Kidney capillary endothelial cell (primary cell): ENCODE measurements at regions not wholly inside any gene's neighbourhood (a gene's known extent, or its start where the extent isn't known, plus 50 kb on each side); places are given as distances from the start of the nearest gene placed in this dataset.

Experiments used
- DNase-seq: peaks from one replicate; pipeline ENCODE4 v3.0.0-alpha.2; 2018; ENCODE audit warnings: low spot score

DNA sequence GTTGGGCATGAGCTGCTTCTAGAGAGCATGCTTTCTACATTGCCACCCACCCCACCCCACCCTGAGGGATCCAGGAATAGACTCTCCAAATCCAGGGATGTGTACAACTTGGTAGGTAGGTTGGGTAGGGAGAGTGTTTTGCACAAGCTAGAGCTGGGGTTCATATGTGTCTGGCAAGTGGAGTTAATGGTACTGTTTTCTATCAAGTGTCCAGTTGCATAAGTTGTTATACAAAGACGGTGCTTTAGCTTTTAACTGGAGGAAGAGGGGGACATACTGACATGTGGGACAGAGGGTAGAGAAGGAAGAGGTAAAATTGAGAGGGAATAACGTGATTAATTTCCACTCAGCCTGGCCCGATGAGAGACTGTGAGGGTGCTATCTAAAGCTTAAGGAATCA, 51.0 kb upstream of the TNC start:
- no peak for DNase-seq

DNA sequence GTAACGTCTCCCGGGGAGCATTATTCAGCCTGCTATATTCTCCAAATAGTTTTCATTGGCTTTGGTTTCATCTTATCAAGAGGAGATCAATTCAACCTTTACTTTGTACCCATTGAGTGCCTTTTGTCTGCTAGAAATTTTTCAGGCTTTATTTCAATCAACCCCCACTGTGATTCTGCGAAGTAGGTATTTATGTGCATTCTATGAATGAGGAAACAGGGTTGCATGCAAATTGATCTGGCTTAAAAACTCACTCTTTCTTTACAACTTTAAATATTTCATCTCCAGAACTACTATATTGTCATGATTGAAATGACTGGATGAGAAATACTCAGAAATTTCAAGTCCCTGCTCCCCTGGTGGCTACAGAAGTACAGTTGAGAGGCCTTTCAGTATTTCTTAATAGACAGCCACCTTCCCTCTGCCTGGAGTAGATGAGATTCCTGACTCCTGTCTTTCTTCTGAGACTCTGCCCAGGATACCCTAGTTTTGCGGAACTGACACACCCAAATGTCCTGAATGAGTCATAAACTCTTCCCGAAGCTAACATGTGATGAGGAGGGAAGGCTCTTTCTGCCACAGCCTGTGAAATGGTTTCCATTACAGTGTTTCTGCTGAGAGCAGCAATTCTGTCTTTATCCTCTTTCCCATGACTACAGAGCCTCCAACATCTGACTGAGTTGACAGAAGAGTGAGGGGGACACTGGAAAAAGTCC, 52.6 kb upstream of the TNC start:
- peak; percentile 10 for DNase-seq

DNA sequence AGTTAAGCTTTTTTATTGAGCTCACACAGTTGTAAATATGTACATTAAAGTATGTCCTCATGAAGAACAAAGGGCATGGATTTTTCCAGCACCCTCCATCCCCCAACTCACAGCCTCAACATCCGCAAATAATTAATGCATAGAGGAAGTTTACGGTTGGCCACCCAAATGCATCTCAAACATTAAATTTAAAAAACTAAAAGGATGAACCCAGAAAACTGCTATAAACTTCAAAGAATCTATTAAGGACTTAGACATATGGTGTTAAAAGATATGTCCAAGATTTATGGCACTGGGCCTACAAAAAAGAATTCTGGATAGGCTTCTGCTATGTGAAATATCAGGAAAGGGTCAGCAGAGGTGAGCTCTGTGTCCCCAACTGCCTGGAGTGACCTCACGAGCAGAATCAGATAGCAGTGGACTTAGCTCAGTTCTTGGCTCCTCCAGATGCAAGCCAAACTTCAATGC, 54.0 kb upstream of the TNC start:
- DNase-seq, result no peak

DNA sequence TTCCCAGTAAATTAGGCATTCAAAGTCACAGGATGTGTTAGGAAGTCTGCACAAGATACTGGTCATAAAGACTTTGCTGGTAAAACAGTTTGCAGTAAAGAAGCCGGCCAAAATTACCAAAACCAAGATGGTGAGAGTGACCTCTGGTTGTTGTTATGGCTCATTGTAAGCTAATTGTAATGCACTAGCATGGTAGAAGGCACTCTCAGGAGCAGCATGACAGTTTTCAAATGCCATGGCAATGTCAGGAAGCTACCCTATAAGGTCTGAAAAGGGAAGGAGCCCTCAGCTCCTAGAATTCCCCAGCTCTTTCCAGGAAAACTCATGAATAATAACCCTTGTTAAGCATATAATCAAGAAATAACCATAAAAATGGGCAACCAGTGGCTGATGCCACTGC, 64.3 kb upstream of the TNC start:
- no peak for DNase-seq

DNA sequence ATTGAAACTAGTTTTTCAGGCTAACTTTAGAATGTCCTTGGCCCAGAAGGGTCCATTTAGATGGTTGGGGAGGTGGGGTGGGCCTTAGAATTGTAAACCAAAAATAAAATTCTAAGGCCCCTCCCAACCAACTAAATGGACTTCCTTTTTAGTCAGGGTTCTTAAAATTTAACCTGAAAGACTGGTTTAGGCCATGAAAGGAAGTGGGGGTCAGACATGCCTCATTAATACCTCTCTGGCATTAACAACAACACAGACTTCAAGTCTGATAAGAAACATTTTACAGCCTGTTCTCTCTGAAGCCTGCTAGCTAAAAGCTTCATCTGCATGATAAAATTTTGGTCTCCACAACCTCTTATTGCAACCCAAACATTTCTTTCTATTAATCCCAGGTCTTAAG, 65.5 kb upstream of the TNC start:
- DNase-seq, result no peak

DNA sequence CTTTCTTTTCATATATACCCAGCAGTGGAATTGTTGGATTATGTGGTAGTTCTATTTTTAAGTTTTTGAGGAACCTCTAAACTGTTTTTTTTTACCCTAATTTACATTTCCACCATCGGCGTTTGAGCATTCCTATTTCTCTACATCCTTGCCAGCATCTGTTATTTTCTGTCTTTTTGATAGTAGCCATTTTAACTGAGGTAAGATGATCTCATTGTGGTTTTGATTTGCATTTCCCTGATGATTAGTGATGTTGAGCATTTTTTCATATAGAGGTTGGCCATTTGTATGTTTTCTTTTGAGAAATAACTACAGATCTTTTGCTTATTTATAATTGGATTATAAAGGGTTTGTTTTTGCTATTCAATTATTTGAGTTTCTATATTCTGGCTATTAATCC, 71.7 kb upstream of the TNC start:
- no peak for DNase-seq

DNA sequence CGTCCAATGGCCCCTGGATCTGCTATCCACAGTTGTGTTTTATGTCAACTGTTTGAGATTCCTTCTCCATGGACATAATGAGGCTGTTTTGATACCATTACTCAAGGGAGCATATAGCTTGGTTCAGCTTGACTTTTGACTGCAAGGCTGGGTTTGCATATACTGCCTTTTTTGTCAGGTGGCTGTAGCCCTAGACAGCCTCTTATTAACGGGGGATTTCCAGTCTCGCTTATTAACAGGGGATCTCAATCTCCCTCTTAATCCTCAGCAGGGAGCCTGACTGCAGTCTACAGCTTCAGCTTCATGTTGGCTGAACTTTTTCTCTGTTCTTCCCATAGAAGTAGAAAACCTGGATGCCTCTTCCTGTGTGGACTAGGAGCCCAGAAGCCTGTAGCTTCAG, 73.7 kb upstream of the TNC start:
- no peak for DNase-seq

DNA sequence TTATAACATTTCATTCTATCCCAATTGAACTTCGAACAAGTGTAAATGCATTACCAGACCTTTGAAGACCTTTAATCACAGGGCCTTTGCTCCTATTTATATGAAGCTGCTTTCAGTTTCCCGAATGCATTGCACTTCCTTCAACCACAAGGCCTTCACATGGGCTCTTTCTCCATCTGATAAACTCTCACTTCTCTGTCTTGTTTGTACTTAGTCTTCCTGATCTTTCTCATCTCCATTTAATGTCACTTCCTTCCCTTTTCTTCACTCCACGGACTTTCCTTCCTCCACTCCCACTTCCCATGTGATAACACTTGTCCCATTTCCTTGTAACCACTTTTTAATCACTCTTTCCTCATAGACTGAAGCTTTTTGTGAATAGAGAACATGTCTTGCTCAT, 74.3 kb upstream of the TNC start:
- DNase-seq, result no peak

DNA sequence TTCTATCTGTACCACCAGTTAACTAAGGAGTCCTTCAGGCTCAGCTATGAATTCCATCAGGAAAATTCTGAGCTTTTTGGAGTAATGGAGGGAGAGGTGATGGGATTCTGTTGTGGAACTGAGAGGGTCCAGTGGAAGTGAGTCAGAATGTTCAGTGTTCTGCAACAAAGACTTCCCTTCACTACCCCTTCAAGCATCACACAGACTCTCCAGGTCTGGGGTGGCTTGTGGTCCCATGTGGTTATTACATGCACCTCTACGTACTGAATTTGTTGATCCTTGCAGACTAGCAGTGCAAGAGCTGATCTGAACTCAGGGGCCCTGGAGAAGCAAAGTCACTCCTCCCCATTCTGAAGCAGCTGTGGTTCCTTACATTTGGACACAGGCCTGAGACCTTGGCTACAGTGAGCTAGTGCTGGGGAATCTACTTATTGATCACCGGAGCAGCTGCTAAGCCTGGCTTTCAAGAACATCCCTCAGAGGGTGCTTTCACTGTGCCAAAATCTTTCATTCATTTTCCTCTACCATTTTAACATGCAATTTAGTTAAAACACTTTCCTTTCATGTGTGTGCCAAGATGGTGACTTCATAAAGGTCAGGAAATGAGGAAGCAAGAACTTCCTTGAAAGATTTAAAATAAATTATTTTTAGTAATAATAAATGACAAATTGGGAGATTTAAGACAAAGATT, 75.0 kb upstream of the TNC start:
- DNase-seq, result no peak

DNA sequence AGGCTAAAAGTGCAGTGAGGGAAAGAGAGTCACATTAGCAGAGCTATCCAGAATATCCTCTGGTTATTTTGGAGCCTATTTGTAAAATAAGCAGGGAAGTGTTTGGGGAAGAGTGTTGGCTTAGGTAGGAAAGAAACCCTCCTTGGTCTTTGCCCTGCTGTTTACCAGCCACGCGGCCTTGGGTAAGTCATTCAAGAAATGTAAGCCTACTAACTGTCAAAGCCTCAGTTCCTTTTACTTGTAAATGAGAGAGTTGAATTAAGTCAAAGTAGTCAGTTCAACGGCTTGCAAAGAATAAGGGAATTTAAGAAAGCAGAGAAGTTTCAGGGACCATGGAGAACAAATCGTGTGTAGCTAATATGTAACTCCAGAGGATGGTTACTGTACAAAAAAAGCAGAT, 75.8 kb upstream of the TNC start:
- DNase-seq, result no peak

DNA sequence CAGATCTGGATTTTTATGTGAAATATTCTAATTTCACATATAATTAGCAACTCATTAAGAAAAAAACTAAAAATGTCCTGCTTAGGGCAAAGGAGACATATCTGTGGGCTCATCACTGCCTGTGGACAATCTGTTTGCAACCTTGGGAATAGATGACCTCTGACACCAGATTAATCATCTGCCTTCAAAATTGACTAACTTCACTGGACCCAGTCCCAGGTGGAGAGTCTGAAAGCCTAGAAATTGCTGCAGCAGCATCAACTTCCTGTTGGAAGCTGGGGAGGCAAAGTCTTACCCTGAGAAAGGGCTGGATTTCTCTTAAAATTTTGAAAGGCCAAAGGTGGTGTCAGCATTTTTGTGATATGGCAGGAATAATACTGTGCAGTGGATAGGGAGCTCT, 76.3 kb upstream of the TNC start:
- DNase-seq, result no peak

DNA sequence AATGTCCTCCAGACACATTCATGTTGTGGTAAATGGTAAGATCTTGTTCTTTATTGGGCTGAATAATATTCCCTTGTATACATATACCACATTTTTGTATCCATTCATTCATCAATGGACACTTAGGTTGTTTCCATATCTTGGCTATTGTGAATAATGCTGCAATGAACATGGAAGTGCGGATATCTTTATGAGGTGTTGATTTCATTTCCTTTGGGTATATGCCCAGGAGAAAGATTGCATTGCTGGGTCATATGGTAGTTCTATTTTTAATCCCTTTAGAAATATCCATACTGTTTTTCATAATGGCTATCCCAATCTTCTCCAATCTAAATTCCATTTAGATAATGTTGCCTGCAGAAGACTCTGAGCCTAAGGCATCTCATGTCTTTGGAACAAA, 78.0 kb upstream of the TNC start:
- DNase-seq, result no peak

DNA sequence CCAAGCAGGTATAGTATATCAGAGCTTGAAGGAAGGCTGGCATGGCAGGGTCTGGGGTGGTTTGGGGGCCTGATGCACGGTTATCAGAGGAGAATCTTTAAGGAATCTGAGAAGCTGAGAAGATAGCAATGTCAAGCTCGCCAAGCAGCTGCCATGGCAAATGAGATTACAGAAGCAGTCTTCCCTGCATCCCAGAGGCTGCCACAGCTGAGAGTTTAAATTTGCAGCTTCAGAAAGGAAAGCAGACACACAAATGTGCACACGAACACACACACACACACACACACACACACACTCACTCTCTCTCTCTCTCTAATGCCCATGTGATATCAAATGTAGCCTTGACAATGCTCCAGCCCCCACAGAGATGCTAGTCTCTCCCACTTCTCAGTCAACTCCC, 79.0 kb upstream of the TNC start:
- no peak for DNase-seq

DNA sequence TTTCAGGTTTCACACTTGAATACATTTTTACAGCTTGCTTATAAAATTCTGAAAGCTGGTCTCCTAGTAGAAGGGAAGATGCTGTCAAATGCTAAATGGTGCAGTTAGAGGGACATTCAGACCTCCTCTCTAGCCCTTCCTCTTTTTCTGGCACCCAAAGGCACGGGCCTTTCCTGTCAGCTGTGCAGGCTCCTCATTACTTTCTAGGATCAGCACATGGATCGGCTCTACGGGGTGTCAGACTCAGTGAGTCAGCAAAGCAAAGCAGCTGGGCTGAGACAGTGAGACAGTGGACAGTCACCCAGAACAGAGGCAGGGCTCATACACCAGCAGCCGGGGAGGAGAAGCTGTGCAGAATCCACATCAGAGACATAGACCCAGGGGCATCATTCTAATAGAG, 80.0 kb upstream of the TNC start:
- no peak for DNase-seq

DNA sequence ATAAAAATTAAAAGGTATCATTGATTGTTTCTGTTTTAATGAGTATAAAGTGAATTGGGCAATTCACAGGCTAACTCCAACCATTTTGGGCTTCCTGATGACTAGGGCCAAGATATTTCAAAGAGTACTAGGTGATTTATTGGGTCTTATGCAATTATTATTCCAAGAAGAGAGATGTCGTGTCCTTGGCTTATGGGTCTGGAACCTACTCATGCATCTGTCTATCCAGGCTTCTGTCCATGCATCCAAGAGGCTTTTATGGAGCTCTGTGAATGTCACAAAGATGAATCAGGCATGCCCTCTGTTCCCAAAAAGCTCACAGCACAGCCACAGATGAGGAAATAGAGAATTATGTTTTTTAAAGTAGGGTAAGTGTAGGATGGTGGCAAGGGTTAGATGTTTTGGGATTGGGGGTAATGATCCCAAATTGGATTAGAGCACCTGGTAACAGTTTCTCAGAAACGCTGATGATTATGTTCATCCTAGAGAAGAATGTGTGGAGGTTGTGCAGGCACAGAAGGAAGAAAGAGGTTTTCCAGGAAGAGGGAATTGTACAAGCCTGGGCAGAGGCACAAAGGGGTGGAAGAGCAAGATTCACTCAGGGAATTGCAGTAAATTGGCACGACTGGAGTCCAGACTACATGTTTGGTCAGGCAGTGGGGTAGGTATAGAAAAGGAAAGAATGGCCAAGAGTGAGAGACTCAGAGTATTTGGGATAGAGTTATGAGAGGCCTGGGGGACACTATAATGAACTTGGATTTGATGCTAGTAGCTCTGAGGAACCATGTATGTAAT, 83.0 kb upstream of the TNC start:
- DNase-seq, result no peak

DNA sequence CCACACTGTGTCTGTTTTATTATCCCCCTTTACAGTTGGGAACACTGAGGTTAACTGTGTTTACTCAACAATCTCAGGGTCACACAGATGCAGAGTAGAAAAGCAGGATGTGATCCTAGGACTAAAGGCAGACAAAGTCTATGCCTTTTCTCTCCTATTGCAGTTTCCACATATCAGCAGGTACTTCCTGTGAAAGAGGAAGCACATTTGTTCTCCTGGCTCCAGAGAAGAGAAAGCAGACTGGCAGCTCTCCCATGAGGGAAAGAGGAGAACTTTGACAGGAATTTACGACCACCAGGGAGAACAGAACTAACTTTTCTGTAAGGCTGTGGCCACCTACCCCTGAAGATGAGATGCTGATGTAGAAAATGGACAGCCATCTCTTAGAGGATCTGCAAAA, 84.2 kb upstream of the TNC start:
- no peak for DNase-seq

DNA sequence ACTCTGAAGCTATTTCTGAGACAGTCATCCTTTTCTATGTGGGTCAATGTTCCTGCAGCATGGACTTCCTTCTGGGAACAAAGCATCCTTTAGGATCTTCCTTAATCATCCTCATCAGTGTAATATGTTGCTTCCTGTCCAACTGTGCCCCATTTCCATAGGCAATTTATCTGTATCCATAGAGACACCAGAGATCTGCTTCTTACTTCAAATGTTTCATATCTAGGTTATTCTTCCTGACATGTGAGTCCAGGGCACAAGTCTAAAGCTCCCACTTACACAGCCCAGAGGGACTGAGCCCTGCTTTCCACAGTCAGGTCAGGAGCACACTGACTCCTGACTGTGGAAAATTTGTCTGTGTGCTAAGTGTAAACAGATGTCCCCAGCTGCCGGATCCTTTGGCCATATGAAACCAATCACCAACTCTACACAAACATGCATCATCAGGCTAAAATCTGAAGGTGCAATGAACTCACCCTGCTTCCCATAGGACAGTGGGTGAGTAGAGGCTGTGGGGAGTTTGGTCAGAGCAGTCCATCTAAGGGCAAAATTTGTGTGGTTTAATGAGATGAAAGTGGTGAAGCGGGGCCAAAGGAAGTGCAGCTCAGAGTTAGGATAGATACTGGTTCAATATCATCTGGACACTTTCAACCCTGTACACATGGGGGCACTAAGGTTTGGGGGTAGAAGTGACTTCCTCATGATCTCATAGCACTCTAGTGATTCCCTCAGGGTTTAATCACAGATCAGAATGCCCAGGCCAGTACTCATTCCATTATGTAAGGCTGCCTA, 85.2 kb upstream of the TNC start:
- DNase-seq, result no peak

DNA sequence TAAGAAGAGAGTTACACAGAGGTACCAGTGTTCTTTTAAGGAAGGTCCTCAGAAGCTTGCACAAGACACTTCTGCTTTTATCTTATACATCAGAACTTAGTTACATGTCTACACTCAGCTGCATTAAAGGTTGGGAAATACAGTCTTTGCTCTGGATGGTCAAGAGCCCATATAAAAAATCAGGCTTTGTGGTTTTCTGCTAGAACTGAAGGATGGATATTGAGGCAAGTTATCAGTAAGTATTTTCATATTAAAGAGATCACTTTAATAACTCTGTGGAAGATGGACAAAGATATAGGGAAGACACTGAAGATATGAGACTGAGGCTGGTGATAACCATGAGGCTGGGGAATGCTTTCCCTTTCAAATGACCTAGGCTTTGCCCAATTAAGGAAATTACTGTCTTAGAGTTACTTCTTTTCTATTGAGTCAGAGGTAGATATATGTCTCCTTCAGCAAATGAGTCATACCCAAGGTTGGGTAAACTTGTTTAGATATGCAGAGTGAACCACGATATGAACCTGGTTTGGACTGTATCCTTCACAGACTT, 87.0 kb upstream of the TNC start:
- no peak for DNase-seq

DNA sequence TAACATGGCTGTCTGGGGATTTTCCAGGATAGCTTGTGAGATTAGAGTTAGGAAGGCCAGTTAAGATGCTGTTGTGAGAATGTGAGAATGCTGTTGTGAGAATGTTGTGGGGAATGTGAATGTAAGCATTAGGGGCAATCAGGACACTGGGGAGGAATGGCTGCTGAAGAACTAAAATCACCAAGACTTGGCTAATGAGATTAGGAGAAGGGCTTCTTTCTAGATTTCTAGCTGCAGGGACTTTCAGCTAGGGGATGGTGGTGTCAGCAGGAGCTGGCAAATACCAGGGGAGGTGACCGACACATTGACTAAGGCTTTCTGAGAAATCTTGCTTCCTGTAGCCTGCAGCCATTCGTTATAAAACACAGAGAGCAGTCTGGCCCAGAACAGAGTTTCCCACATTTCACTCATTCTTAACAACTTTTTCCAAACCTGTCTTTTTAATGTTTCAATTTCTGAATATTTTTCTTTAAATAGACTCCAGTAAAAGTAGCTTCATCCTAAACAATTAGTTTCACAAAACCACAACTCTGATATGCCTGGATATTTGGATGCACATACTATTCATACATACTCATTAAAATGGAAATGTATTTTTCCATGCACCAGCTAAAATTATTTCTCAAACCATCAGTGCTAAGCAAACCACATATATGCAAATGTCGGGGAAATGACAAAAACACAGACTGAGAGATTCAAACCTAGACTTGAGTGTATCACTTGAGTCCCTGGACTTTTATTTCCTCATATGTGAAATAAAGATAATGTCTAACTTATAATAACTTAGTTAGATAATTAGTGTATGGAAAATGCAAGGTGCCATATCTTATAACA, 89.3 kb upstream of the TNC start:
- no peak for DNase-seq

DNA sequence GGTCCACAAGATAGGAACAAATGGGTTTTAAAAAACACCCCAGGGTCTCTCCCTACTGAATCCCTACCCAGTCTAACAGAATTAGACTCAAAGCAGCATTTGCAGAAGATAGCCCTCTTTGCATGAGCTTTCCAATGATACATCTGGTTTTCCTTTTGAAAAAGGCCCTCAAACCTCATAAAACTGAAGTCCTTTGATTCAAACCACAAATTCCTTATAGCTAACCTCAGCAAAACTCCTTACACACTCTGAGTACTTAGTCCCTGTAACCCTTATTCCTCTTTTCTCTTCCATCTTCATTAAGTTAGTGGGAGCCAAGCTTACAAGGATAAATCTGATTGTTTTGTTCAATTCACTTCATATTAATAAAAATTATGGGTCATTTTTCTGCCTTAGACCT, 90.5 kb upstream of the TNC start:
- no peak for DNase-seq

DNA sequence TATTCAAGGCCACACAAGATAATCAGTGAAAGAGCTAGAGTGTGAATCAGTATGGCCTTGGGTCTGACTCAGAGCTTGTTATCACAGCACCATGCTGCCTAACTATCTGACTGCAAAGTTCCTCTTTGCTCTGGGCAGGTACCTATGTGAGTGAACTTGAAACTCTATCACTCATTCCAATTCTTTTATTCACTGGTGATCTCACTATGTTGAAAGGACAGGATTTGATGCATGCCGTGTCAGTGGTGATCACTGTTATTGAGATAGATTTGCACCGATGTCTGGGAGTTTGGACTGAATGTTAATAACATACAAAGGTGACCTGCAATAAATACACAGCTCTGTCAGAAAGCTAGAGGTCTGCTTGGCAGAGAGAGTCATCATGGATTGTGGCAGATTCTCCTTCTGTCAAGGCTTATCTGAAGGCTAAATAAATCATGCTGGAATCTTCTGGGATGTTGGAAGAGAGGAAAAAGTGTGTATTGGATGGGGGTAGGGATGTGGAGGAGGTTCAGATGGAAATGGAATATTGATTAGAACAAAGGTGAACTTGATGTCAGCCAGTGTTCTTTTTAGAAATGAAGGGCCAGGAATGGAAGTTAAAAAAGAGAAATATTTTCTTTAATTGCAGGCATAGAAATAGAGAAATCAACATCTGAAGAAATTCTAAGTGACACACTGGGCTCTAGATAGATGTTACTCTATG, 91.8 kb upstream of the TNC start:
- no peak for DNase-seq
